ENCODE measurements at regions not wholly inside any gene's neighbourhood (a gene's known extent, or its start where the extent isn't known, plus 50 kb on each side); places are given as distances from the start of the nearest gene placed in this dataset.
A peak's percentile ranks its signal among the peaks of the same experiment; 100 is the strongest.

GRCh38 chr11:128236506-128237498 lies 350.6 kb downstream of the ETS1 start:
- intact Hi-C loops (cut with micrococcal nuclease), result loop anchor here (10.0 kb wide), 1 partner anchor 628 kb away; the partner anchor contains the start of gene KCNJ1
- Mint-ChIP-seq H3K27ac (no peak overlapping the region), H3K4me3 (ENCODE audit: low read depth) (no peak overlapping the region), H3K9me3 (peaks cover 5% of the 10 kb centered on the region), H3K27me3 (ENCODE audit: low read depth) (no peaks in the 10 kb centered on the region), H3K4me1 (ENCODE audit: low read depth) (peaks cover 50% of the 10 kb centered on the region), H3K36me3 (ENCODE audit: low read depth) (peaks cover 5% of the 10 kb centered on the region)
- DNase-seq (ENCODE audit: low spot score), result no peak

- Mint-ChIP-seq H3K4me1 (ENCODE audit: low read depth) (peaks cover 57% of the 10 kb centered on the region), H3K9me3 (peaks cover 5% of the 10 kb centered on the region), H3K27me3 (ENCODE audit: low read depth) (no peaks in the 10 kb centered on the region), H3K27ac (no peak overlapping the region), H3K36me3 (ENCODE audit: low read depth) (peaks cover 5% of the 10 kb centered on the region), H3K4me3 (ENCODE audit: low read depth) (no peak overlapping the region)
- intact Hi-C loops (cut with micrococcal nuclease), result loop anchor here (10.0 kb wide), 1 partner anchor 629 kb away; the partner anchor contains the start of gene KCNJ1
- DNase-seq (ENCODE audit: low spot score), result no peak
Observed at GRCh38 chr11:128235958-128236357, 351.4 kb downstream of the ETS1 start.

- H3K9me3 Mint-ChIP-seq, result peaks cover 5% of the 10 kb centered on the region
- intact Hi-C loops (cut with micrococcal nuclease), result loop anchor here (10.0 kb wide), 1 partner anchor 629 kb away; the partner anchor contains the start of gene KCNJ1
- no peaks in the 10 kb centered on the region for H3K27me3 Mint-ChIP-seq (ENCODE audit: low read depth)
- H3K27ac Mint-ChIP-seq, result no peak overlapping the region
- no peak overlapping the region for H3K4me3 Mint-ChIP-seq (ENCODE audit: low read depth)
- no peak for DNase-seq (ENCODE audit: low spot score)
- peaks cover 7% of the 10 kb centered on the region for H3K36me3 Mint-ChIP-seq (ENCODE audit: low read depth)
- peaks cover 58% of the 10 kb centered on the region for H3K4me1 Mint-ChIP-seq (ENCODE audit: low read depth)
Observed at GRCh38 chr11:128235426-128235825, 351.9 kb downstream of the ETS1 start.

GRCh38 chr11:128234143-128234542 lies 353.2 kb downstream of the ETS1 start:
- H3K27ac Mint-ChIP-seq, result peak overlapping the region; percentile 3
- peaks cover 8% of the 10 kb centered on the region for H3K36me3 Mint-ChIP-seq (ENCODE audit: low read depth)
- no peak overlapping the region for H3K4me3 Mint-ChIP-seq (ENCODE audit: low read depth)
- intact Hi-C loops (cut with micrococcal nuclease), result loop anchor here (5.0 to 10.0 kb wide), 4 partner anchors 182 to 631 kb away; partner anchors contain the start of gene KCNJ1
- H3K9me3 Mint-ChIP-seq, result peaks cover 10% of the 10 kb centered on the region
- DNase-seq (ENCODE audit: low spot score), result no peak
- no peaks in the 10 kb centered on the region for H3K27me3 Mint-ChIP-seq (ENCODE audit: low read depth)
- peaks cover 61% of the 10 kb centered on the region for H3K4me1 Mint-ChIP-seq (ENCODE audit: low read depth)

- H3K4me1 Mint-ChIP-seq (ENCODE audit: low read depth), result peaks cover 58% of the 10 kb centered on the region
- H3K36me3 Mint-ChIP-seq (ENCODE audit: low read depth), result peaks cover 15% of the 10 kb centered on the region
- H3K9me3 Mint-ChIP-seq, result peaks cover 15% of the 10 kb centered on the region
- H3K27me3 Mint-ChIP-seq (ENCODE audit: low read depth), result no peaks in the 10 kb centered on the region
- peak overlapping the region; percentile 81 for H3K27ac Mint-ChIP-seq
- DNase-seq (ENCODE audit: low spot score), result no peak
- intact Hi-C loops (cut with micrococcal nuclease), result loop anchor here (1.0 to 10.0 kb wide), 15 partner anchors 31 to 632 kb away; partner anchors contain the start of gene KCNJ1
- no peak overlapping the region for H3K4me3 Mint-ChIP-seq (ENCODE audit: low read depth)
Observed at GRCh38 chr11:128232588-128232987, 354.8 kb downstream of the ETS1 start.

GRCh38 chr11:128231845-128232410 lies 355.4 kb downstream of the ETS1 start:
- peaks cover 15% of the 10 kb centered on the region for H3K9me3 Mint-ChIP-seq

GRCh38 chr11:128227466-128227865 lies 359.9 kb downstream of the ETS1 start:
- Mint-ChIP-seq H3K4me3 (ENCODE audit: low read depth) (peak overlapping the region; percentile 44), H3K9me3 (peaks cover 10% of the 10 kb centered on the region), H3K36me3 (ENCODE audit: low read depth) (peaks cover 18% of the 10 kb centered on the region), H3K27me3 (ENCODE audit: low read depth) (no peaks in the 10 kb centered on the region), H3K4me1 (ENCODE audit: low read depth) (peaks cover 59% of the 10 kb centered on the region), H3K27ac (peak overlapping the region; percentile 88)
- no peak for DNase-seq (ENCODE audit: low spot score)
- intact Hi-C loops (cut with micrococcal nuclease), result loop anchor here (1.0 kb wide), 6 partner anchors 26 to 245 kb away; no protein-coding TSS in a partner anchor

More at GRCh38 chr11:128231845-128232410, 355.4 kb downstream of the ETS1 start:
- Mint-ChIP-seq H3K36me3 (ENCODE audit: low read depth) (peaks cover 15% of the 10 kb centered on the region), H3K27ac (peak overlapping the region; percentile 81), H3K4me1 (ENCODE audit: low read depth) (peaks cover 62% of the 10 kb centered on the region), H3K4me3 (ENCODE audit: low read depth) (no peak overlapping the region), H3K27me3 (ENCODE audit: low read depth) (no peaks in the 10 kb centered on the region)
- intact Hi-C loops (cut with micrococcal nuclease), result loop anchor here (1.0 to 10.0 kb wide), 15 partner anchors 31 to 633 kb away; partner anchors contain the start of gene KCNJ1
- DNase-seq (ENCODE audit: low spot score), result no peak

- H3K27ac Mint-ChIP-seq, result peak overlapping the region; percentile 97
- no peak for DNase-seq (ENCODE audit: low spot score)
- peaks cover 49% of the 10 kb centered on the region for H3K4me1 Mint-ChIP-seq (ENCODE audit: low read depth)
- intact Hi-C loops (cut with micrococcal nuclease), result loop anchor here (1.0 kb wide), 1 partner anchor 18 kb away; no protein-coding TSS in a partner anchor
- peaks cover 18% of the 10 kb centered on the region for H3K36me3 Mint-ChIP-seq (ENCODE audit: low read depth)
- peaks cover 10% of the 10 kb centered on the region for H3K9me3 Mint-ChIP-seq
- peak overlapping the region; percentile 53 for H3K4me3 Mint-ChIP-seq (ENCODE audit: low read depth)
- no peaks in the 10 kb centered on the region for H3K27me3 Mint-ChIP-seq (ENCODE audit: low read depth)
Observed at GRCh38 chr11:128226106-128226716, 361.1 kb downstream of the ETS1 start.

GRCh38 chr11:128222245-128222884 lies 365.0 kb downstream of the ETS1 start:
- H3K27ac Mint-ChIP-seq, result no peak overlapping the region

GRCh38 chr11:128219731-128220120 lies 367.6 kb downstream of the ETS1 start:
- no peak for DNase-seq (ENCODE audit: low spot score)
- Mint-ChIP-seq H3K4me3 (ENCODE audit: low read depth) (no peak overlapping the region), H3K36me3 (ENCODE audit: low read depth) (peaks cover 10% of the 10 kb centered on the region), H3K27ac (no peak overlapping the region), H3K27me3 (ENCODE audit: low read depth) (no peaks in the 10 kb centered on the region), H3K9me3 (no peaks in the 10 kb centered on the region), H3K4me1 (ENCODE audit: low read depth) (peaks cover 6% of the 10 kb centered on the region)
- intact Hi-C loops (cut with micrococcal nuclease), result no loop called here

More at GRCh38 chr11:128222245-128222884, 365.0 kb downstream of the ETS1 start:
- H3K9me3 Mint-ChIP-seq, result no peaks in the 10 kb centered on the region
- intact Hi-C loops (cut with micrococcal nuclease), result no loop called here
- DNase-seq (ENCODE audit: low spot score), result no peak
- H3K4me1 Mint-ChIP-seq (ENCODE audit: low read depth), result peaks cover 21% of the 10 kb centered on the region
- H3K4me3 Mint-ChIP-seq (ENCODE audit: low read depth), result no peak overlapping the region
- H3K27me3 Mint-ChIP-seq (ENCODE audit: low read depth), result no peaks in the 10 kb centered on the region
- H3K36me3 Mint-ChIP-seq (ENCODE audit: low read depth), result peaks cover 7% of the 10 kb centered on the region

- no peaks in the 10 kb centered on the region for H3K27me3 Mint-ChIP-seq (ENCODE audit: low read depth)
- DNase-seq (ENCODE audit: low spot score), result no peak
- H3K36me3 Mint-ChIP-seq (ENCODE audit: low read depth), result peaks cover 8% of the 10 kb centered on the region
- no peak overlapping the region for H3K27ac Mint-ChIP-seq
- no peaks in the 10 kb centered on the region for H3K4me1 Mint-ChIP-seq (ENCODE audit: low read depth)
- intact Hi-C loops (cut with micrococcal nuclease), result no loop called here
- peaks cover 6% of the 10 kb centered on the region for H3K9me3 Mint-ChIP-seq
- no peak overlapping the region for H3K4me3 Mint-ChIP-seq (ENCODE audit: low read depth)
Observed at GRCh38 chr11:128216198-128216597, 371.2 kb downstream of the ETS1 start.
